HT1080 (cell line): ENCODE measurements at regions not wholly inside any gene's neighbourhood (a gene's known extent, or its start where the extent isn't known, plus 50 kb on each side); places are given as distances from the start of the nearest gene placed in this dataset.

ENCODE experiments used
- DNase-seq: peaks from one replicate; pipeline ENCODE4 v3.0.0-alpha.2; 2015; ENCODE audit warnings: low read depth

GRCh38 chr7:17680943-17681351, 259.3 kb downstream of the SNX13 start:
- DNase-seq, result peak; percentile 32

- peak; percentile 45 for DNase-seq
These were observed 258.3 kb downstream of the SNX13 start for GRCh38 chr7:17681965-17682364.

- DNase-seq, result no peak
These were observed 257.7 kb downstream of the SNX13 start for GRCh38 chr7:17682586-17682985.

GRCh38 chr7:17685141-17685540, 255.2 kb downstream of the SNX13 start:
- no peak for DNase-seq

GRCh38 chr7:17687361-17687760, 252.9 kb downstream of the SNX13 start:
- no peak for DNase-seq

GRCh38 chr7:17689361-17689902, 250.9 kb downstream of the SNX13 start:
- no peak for DNase-seq

GRCh38 chr7:17690030-17690429, 250.3 kb downstream of the SNX13 start:
- DNase-seq, result peak; percentile 91

- DNase-seq, result peak; percentile 55
These were observed 243.9 kb downstream of the SNX13 start for GRCh38 chr7:17696422-17696821.

- DNase-seq, result no peak
These were observed 243.0 kb downstream of the SNX13 start for GRCh38 chr7:17697128-17697881.

GRCh38 chr7:17699696-17700095, 240.6 kb downstream of the SNX13 start:
- DNase-seq, result no peak

GRCh38 chr7:17700138-17700537, 240.2 kb downstream of the SNX13 start:
- DNase-seq, result no peak

GRCh38 chr7:17706275-17706674, 234.0 kb downstream of the SNX13 start:
- DNase-seq, result no peak

- peak; percentile 74 for DNase-seq
These were observed 233.6 kb downstream of the SNX13 start for GRCh38 chr7:17706734-17707133.

GRCh38 chr7:17709127-17709526, 231.2 kb downstream of the SNX13 start:
- DNase-seq, result no peak

- DNase-seq, result no peak
These were observed 230.7 kb downstream of the SNX13 start for GRCh38 chr7:17709599-17709998.

- DNase-seq, result no peak
These were observed 230.0 kb downstream of the SNX13 start for GRCh38 chr7:17710312-17710711.

- DNase-seq, result peak; percentile 13
These were observed 226.7 kb downstream of the SNX13 start for GRCh38 chr7:17713584-17713983.

- DNase-seq, result no peak
These were observed 223.5 kb downstream of the SNX13 start for GRCh38 chr7:17716816-17717215.

GRCh38 chr7:17719998-17720397, 220.3 kb downstream of the SNX13 start:
- no peak for DNase-seq

GRCh38 chr7:17721736-17722285, 218.5 kb downstream of the SNX13 start:
- DNase-seq, result no peak

- no peak for DNase-seq
These were observed 217.5 kb downstream of the SNX13 start for GRCh38 chr7:17722798-17723197.

GRCh38 chr7:17725821-17726220, 214.5 kb downstream of the SNX13 start:
- DNase-seq, result no peak

GRCh38 chr7:17732083-17732482, 208.2 kb downstream of the SNX13 start:
- no peak for DNase-seq
